GM04504 (cell line): ENCODE measurements at regions not wholly inside any gene's neighbourhood (a gene's known extent, or its start where the extent isn't known, plus 50 kb on each side); places are given as distances from the start of the nearest gene placed in this dataset.
A peak's percentile ranks its signal among the peaks of the same experiment; 100 is the strongest.
"Not testable (repeated sequence)": the region's sequence is repeated elsewhere in the genome, so short reads cannot be mapped to it uniquely, and the experiment has no call there.

ENCODE experiments used
- DNase-seq: peaks from one replicate; pipeline ENCODE4 v3.0.0-alpha.2; 2012; ENCODE audit warnings: low read depth

- DNase-seq, result no peak
Observed at GRCh38 chr3:16769525-16769924, 115.2 kb upstream of the PLCL2 start.

- DNase-seq, result no peak
Observed at GRCh38 chr3:16770021-16770420, 114.7 kb upstream of the PLCL2 start.

- DNase-seq, result no peak
Observed at GRCh38 chr3:16770792-16771191, 114.0 kb upstream of the PLCL2 start.

GRCh38 chr3:16773594-16773993 is 111.2 kb upstream of the PLCL2 start:
- DNase-seq, result not testable (repeated sequence)

GRCh38 chr3:16774536-16774935 is 110.2 kb upstream of the PLCL2 start:
- DNase-seq, result not testable (repeated sequence)

- DNase-seq, result no peak
Observed at GRCh38 chr3:16784973-16785372, 99.8 kb upstream of the PLCL2 start.

GRCh38 chr3:16785465-16785864 is 99.3 kb upstream of the PLCL2 start:
- DNase-seq, result no peak

GRCh38 chr3:16788440-16789056 is 96.2 kb upstream of the PLCL2 start:
- no peak for DNase-seq

- DNase-seq, result no peak
Observed at GRCh38 chr3:16789344-16790120, 95.2 kb upstream of the PLCL2 start.

- DNase-seq, result no peak
Observed at GRCh38 chr3:16790432-16791400, 94.0 kb upstream of the PLCL2 start.

- DNase-seq, result no peak
Observed at GRCh38 chr3:16793321-16793720, 91.4 kb upstream of the PLCL2 start.

GRCh38 chr3:16794257-16794656 is 90.5 kb upstream of the PLCL2 start:
- DNase-seq, result no peak

- no peak for DNase-seq
Observed at GRCh38 chr3:16795581-16795980, 89.2 kb upstream of the PLCL2 start.

GRCh38 chr3:16797831-16798230 is 86.9 kb upstream of the PLCL2 start:
- no peak for DNase-seq

- DNase-seq, result no peak
Observed at GRCh38 chr3:16798738-16799137, 86.0 kb upstream of the PLCL2 start.

- no peak for DNase-seq
Observed at GRCh38 chr3:16800361-16800760, 84.4 kb upstream of the PLCL2 start.

- DNase-seq, result no peak
Observed at GRCh38 chr3:16801223-16801622, 83.5 kb upstream of the PLCL2 start.

- DNase-seq, result peak; percentile 10
Observed at GRCh38 chr3:16801698-16802097, 83.1 kb upstream of the PLCL2 start.

GRCh38 chr3:16802389-16802788 is 82.4 kb upstream of the PLCL2 start:
- DNase-seq, result no peak

- DNase-seq, result no peak
Observed at GRCh38 chr3:16803019-16803418, 81.7 kb upstream of the PLCL2 start.

- peak; percentile 28 for DNase-seq
Observed at GRCh38 chr3:16807391-16807790, 77.4 kb upstream of the PLCL2 start.

GRCh38 chr3:16808393-16809107 is 76.2 kb upstream of the PLCL2 start:
- DNase-seq, result no peak
